ENCODE measurements at regions not wholly inside any gene's neighbourhood (a gene's known extent, or its start where the extent isn't known, plus 50 kb on each side); places are given as distances from the start of the nearest gene placed in this dataset.
"Not testable (repeated sequence)": the region's sequence is repeated elsewhere in the genome, so short reads cannot be mapped to it uniquely, and the experiment has no call there.

GRCh38 chr3:161691677-161692076 is 195.1 kb downstream of the OTOL1 start:
- no peak for DNase-seq (ENCODE audit: low read depth in 2 of 2)

GRCh38 chr3:161694682-161695564 is 198.3 kb downstream of the OTOL1 start:
- no peak for DNase-seq (ENCODE audit: low read depth in 2 of 2)

- DNase-seq (ENCODE audit: low read depth in 2 of 2), result no peak
These were observed 199.2 kb downstream of the OTOL1 start for GRCh38 chr3:161695811-161696210.

GRCh38 chr3:161700998-161701397 is 204.4 kb downstream of the OTOL1 start:
- no peak for DNase-seq (ENCODE audit: low read depth in 2 of 2)

- DNase-seq (ENCODE audit: low read depth in 2 of 2), result not testable (repeated sequence)
These were observed 210.6 kb downstream of the OTOL1 start for GRCh38 chr3:161707253-161707652.

- DNase-seq (ENCODE audit: low read depth in 2 of 2), result no peak
These were observed 217.1 kb downstream of the OTOL1 start for GRCh38 chr3:161713731-161714130.

GRCh38 chr3:161731968-161732367 is 235.4 kb downstream of the OTOL1 start:
- DNase-seq (ENCODE audit: low read depth in 2 of 2), result no peak

GRCh38 chr3:161737171-161737570 is 240.6 kb downstream of the OTOL1 start:
- DNase-seq (ENCODE audit: low read depth in 2 of 2), result no peak

- no peak for DNase-seq (ENCODE audit: low read depth in 2 of 2)
These were observed 243.8 kb downstream of the OTOL1 start for GRCh38 chr3:161740421-161740820.

GRCh38 chr3:161744366-161744765 is 247.8 kb downstream of the OTOL1 start:
- DNase-seq (ENCODE audit: low read depth in 2 of 2), result no peak

- no peak for DNase-seq (ENCODE audit: low read depth in 2 of 2)
These were observed 249.1 kb downstream of the OTOL1 start for GRCh38 chr3:161745741-161746140.

GRCh38 chr3:161748049-161748448 is 251.4 kb downstream of the OTOL1 start:
- no peak for DNase-seq (ENCODE audit: low read depth in 2 of 2)

- no peak for DNase-seq (ENCODE audit: low read depth in 2 of 2)
These were observed 257.9 kb downstream of the OTOL1 start for GRCh38 chr3:161754420-161755053.

GRCh38 chr3:161759444-161759843 is 262.8 kb downstream of the OTOL1 start:
- no peak for DNase-seq (ENCODE audit: low read depth in 2 of 2)

GRCh38 chr3:161766331-161766730 is 269.7 kb downstream of the OTOL1 start:
- DNase-seq (ENCODE audit: low read depth in 2 of 2), result no peak

- DNase-seq (ENCODE audit: low read depth in 2 of 2), result peak in 1 of 2 donors; percentile 0
These were observed 274.1 kb downstream of the OTOL1 start for GRCh38 chr3:161770484-161771386.

GRCh38 chr3:161781381-161781780 is 284.8 kb downstream of the OTOL1 start:
- DNase-seq (ENCODE audit: low read depth in 2 of 2), result no peak

- no peak for DNase-seq (ENCODE audit: low read depth in 2 of 2)
These were observed 296.8 kb downstream of the OTOL1 start for GRCh38 chr3:161793194-161793930.

GRCh38 chr3:161794551-161794950 is 297.9 kb downstream of the OTOL1 start:
- no peak for DNase-seq (ENCODE audit: low read depth in 2 of 2)

- DNase-seq (ENCODE audit: low read depth in 2 of 2), result no peak
These were observed 299.7 kb downstream of the OTOL1 start for GRCh38 chr3:161796312-161796711.

- no peak for DNase-seq (ENCODE audit: low read depth in 2 of 2)
These were observed 300.2 kb downstream of the OTOL1 start for GRCh38 chr3:161796780-161797179.
